GM19043 (cell line): ENCODE measurements at regions not wholly inside any gene's neighbourhood (a gene's known extent, or its start where the extent isn't known, plus 50 kb on each side); places are given as distances from the start of the nearest gene placed in this dataset.

Source experiments
- ATAC-seq: cut with Tn5 transposase; IDR thresholded peaks from one replicate; pipeline ENCODE4 v1.9.1; 2021; ENCODE audit warnings: low read depth; ENCODE audit not compliant: unreplicated experiment

- no peak for ATAC-seq
These were observed 1510.1 kb downstream of the MRPL39 start for GRCh38 chr21:24097181-24097580.

DNA sequence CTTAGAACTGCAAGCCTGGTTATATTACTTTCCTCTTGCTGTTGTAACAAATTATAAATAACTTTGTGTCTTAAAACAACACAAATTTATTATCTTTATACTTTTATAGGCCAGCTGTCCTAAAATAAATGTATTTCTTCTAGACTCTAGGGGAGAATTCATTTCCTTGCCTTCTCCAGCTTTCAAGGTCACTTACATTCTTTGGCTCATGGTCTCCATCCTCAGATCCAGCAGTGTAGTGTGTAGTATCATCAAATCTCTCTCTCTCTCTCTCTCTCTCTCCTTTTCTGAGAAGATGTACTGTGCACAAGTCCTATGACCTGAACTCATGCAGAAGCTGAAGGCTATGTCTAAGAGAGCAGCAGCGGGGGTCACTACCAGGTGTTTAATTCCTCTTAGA is 1510.6 kb downstream of the MRPL39 start:
- ATAC-seq = no peak

DNA sequence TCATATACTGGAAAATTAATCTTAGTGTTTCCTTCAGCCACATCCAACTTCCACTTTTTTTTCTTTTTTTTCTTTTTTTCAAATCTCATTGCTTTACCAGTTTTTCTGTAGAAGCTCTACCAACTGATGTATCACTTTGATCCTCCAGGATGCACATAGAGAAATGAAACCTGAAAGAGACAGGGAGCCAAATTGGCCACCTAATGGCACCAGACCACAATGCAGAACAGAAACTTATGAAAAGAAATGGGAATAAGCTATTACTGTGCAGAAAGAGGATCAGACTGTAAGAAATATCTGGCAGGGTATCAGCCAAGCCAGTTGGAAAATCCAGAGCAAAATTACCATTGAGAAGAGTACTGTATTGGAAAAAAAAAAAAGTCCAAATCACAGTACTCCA is 1514.2 kb downstream of the MRPL39 start:
- no peak for ATAC-seq

- ATAC-seq = no peak
These were observed 1531.1 kb downstream of the MRPL39 start for GRCh38 chr21:24076179-24076578.

- no peak for ATAC-seq
These were observed 1551.6 kb downstream of the MRPL39 start for GRCh38 chr21:24055696-24056095.

DNA sequence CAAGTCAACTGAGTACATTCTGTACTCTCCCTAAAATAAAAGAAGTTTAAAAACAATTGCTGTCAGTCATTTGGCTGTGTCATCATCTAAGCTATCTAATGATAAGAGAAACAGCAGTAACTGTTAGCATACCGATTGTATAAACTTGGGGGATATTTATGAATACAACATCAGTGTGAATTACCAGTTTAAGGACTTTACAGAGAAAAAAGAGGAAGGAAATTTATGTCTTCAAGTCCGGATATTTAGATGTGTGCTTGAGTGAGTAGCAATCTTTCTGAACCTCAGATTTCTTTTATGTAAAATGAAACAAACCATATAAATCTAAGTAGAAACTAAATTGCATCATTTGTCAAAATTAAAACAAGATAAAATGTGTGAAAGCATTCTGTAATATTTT is 1557.0 kb downstream of the MRPL39 start:
- ATAC-seq = no peak

GRCh38 chr21:24046829-24047443 is 1560.3 kb downstream of the MRPL39 start:
- no peak for ATAC-seq

DNA sequence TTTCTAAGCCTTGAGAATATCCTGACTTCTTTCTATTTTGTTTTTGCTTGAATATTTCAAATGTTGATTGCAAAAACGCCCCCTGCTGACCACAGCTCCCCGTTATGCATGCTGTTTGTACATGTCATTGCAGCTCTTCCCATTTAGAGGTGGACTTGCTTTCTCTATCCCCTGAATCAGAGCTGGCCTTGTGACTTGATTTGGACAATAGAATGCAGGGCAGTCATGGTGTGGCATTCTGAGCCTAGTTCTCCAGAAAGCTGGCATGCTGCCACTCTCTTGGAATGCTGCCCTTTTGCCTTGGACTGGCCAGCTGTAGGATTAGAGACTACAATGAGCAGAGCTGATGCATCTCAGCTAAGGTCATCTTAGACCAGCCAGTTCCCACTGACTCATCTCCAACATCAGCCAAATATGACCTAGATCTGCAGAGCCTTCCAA is 1561.5 kb downstream of the MRPL39 start:
- no peak for ATAC-seq

DNA sequence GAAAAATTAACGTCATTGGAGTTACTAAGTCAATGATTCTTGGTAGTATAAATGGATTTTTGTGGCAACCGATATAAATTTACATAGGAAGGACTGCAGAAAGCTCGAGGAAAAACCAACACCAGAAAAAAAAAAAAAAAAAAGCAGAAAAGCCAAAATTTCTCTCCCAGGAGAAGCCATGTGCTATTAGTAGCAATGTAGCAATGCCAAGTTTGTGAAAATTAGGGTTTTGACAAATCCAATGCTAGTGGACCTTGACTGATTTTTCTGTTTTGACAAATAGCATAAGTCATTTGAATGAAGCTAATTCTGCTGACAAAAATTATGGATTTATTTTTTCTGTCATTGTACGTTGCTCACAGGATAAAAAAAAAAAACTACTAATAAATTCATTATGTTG is 1561.9 kb downstream of the MRPL39 start:
- ATAC-seq = no peak

GRCh38 chr21:24042687-24043086 is 1564.6 kb downstream of the MRPL39 start:
- ATAC-seq = no peak

GRCh38 chr21:24032709-24033232 is 1574.5 kb downstream of the MRPL39 start:
- no peak for ATAC-seq

GRCh38 chr21:24027396-24027795 is 1579.9 kb downstream of the MRPL39 start:
- ATAC-seq = no peak

DNA sequence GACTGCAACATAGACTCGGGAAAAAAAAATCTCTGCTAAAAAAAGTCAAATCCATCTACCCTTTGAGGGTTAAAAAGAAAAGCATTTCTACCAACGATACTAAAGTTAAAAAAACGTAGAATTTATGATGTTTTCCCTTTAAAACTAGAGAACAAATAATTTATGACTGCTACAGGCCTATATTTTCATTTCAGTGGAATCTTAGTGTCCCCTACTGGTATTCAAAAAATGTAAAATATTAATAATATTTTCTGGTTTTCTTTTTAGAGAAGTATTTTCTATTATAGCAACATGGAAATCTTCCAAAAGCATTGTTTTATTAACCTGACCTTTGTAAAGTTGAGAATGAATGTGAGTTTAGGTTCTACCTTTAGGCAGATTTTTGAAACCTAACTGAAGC is 1582.2 kb downstream of the MRPL39 start:
- ATAC-seq = no peak

DNA sequence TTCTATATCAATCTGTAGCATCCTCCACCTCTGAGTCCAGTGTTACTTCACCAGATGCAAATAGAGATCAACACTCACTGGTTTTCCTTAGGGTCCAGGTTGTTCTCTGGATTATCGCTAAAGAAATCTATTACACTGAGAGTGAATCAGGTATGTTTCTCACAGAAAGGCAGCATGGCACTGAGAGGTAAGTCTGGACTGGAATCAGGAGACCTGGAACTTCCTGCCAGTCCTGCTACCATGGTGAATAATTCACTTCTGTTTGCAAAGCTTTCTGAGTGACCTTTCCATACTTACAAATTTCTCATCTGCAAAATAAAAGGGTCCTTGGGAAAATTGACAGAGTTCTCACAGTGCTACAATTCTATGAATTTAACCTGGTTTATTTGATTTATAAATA is 1583.3 kb downstream of the MRPL39 start:
- no peak for ATAC-seq

GRCh38 chr21:24023402-24023801 is 1583.9 kb downstream of the MRPL39 start:
- ATAC-seq = no peak

DNA sequence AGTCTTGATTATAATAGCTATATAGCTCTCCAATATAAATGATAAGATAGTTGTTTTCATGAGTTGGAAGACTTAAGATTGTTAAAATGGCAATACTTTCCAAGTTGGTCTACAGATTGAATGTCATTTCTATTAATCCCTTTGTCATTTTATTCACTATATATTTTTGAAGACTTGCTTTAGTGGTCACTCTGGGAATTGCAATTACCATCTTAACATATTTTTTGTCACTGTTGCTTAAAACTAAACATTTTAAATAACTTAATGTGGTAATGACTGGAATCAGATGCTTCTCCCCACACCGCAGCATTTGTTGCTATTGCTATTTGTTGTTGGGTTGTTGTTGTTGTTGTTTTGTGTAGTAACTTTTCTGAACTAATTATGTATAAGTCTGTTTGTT is 1592.9 kb downstream of the MRPL39 start:
- ATAC-seq = no peak

DNA sequence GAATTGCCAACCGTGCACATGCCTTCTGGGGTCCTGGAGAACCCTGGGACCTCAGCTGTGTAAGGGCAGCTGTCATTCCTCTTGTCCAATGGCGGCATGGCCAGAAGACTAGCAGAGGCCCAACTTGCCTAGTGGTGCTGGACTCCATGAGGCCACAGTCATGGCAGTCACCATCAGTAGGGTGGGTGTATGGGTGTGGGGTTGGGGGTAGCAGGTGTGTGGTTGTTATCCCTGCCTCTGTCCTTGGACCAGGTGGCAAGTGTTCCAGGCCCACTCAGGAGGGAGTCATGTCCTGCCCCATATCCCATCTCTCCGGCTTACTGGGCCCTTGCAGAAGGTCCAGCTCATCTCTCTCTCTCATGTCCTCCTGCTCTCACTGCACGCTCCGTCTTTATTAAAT is 1596.2 kb downstream of the MRPL39 start:
- ATAC-seq = no peak

DNA sequence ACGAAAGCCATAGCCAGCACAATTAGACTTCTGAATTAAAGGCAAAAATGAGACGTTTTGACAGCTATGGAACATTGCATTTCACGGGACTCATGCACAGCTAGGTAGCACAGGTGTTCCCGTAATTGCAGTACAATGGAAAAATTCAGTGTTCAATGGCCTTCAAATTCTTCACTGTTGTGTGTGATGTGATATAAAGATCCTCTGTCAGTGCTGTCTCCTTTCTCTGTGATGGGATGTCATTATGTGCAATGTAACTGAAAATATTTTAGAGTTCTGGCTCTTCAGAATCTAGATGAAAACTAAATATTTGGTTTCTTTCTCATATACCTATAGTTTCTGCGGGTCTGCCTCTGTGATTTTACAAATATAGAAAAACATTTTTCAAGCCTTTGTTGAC is 1599.7 kb downstream of the MRPL39 start:
- ATAC-seq = no peak

DNA sequence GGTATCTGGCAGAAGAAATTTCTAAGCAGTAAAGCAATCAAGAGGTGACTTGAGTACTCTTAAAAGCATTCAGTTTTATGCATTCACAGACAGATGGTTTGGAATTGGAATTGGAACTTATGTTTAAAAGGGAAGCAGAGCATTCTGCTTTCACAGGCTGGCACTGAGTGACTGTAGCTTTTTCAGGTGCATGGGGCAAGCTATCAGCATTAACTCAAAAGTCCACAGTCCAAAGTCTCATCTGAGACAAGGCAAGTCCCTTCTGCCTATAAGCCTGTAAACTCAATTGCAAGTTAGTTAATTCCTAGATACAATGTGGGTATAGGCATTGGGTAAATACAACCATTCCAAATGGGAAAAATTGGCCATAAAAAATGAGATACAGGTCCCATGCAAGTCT is 1620.3 kb downstream of the MRPL39 start:
- no peak for ATAC-seq

DNA sequence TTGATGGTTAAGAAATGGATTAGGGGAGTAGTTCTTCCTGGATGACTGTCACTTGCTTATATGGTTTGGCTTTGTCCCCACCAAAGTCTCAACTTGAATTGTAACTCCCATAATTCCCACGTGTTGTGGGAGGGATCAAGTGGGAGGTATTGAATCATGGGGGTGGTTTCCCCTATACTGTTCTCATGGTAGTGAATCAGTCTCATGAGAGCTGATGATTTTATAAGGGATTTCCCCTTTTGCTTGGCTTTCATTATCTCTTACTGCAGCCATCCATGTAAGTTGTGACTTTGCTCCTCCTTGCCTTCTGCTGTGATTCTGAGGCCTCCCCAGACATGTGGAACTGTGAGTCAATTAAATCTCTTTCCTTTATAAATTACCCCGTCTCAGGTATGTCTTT is 1621.1 kb downstream of the MRPL39 start:
- ATAC-seq = no peak

- ATAC-seq = no peak
These were observed 1624.7 kb downstream of the MRPL39 start for GRCh38 chr21:23982546-23982945.

GRCh38 chr21:23977971-23978370 is 1629.3 kb downstream of the MRPL39 start:
- ATAC-seq = no peak
